ENCODE measurements at regions not wholly inside any gene's neighbourhood (a gene's known extent, or its start where the extent isn't known, plus 50 kb on each side); places are given as distances from the start of the nearest gene placed in this dataset.
"Not testable (repeated sequence)": the region's sequence is repeated elsewhere in the genome, so short reads cannot be mapped to it uniquely, and the experiment has no call there.

GRCh38 chr17:62147284-62147683 is 82.2 kb upstream of the MED13 start:
- Histone ChIP-seq H2AFZ (ENCODE audit: low read length) (no peak overlapping the region), H3K9ac (ENCODE audit: insufficient read depth, low read length) (no peak overlapping the region), H3K36me3 (ENCODE audit: control insufficient read depth, insufficient read depth, low read length) (no peaks in the 10 kb centered on the region), H3K4me1 (ENCODE audit: control insufficient read depth, extremely low read depth, insufficient read depth, low read length) (no peaks in the 10 kb centered on the region), H3K4me3 (replicated peaks in 1 of 4; ENCODE audit: control extremely low read depth in 1 of 4, insufficient read depth in 1 of 4, low read depth in 3 of 4, low read length in 4 of 4) (no peak overlapping the region), H3K79me2 (ENCODE audit: control insufficient read depth, insufficient read depth, low read length) (no peaks in the 10 kb centered on the region), H3K9me3 (ENCODE audit: control insufficient read depth, insufficient read depth, low read depth, low read length) (no peaks in the 10 kb centered on the region), H3K27me3 (ENCODE audit: control insufficient read depth, insufficient read depth, low read length) (peaks cover 3% of the 10 kb centered on the region), H3K4me2 (ENCODE audit: extremely low read depth, insufficient read depth, low read length) (no peak overlapping the region), H3K27ac (ENCODE audit: insufficient read depth, low read length) (no peak overlapping the region), H4K20me1 (ENCODE audit: control insufficient read depth, extremely low read depth, insufficient read depth, low read length) (no peaks in the 10 kb centered on the region)
- no peak for DNase-seq (ENCODE audit: low read depth in 2 of 2)
- no peak for TF ChIP-seq CTCF (conservative IDR thresholded peaks at IDR 0.05 in 1 of 2, IDR thresholded peaks at IDR 0.05 in 1 of 2; ENCODE audit: low read depth in 1 of 2, low read length in 2 of 2)
- no peak for TF ChIP-seq EZH2 (IDR thresholded peaks at IDR 0.05; ENCODE audit: low read length, missing control alignments)

- Histone ChIP-seq H3K9me3 (ENCODE audit: control insufficient read depth, insufficient read depth, low read depth, low read length) (no peaks in the 10 kb centered on the region), H3K4me1 (ENCODE audit: control insufficient read depth, extremely low read depth, insufficient read depth, low read length) (no peaks in the 10 kb centered on the region), H3K27me3 (ENCODE audit: control insufficient read depth, insufficient read depth, low read length) (peaks cover 12% of the 10 kb centered on the region), H3K4me3 (replicated peaks in 1 of 4; ENCODE audit: control extremely low read depth in 1 of 4, insufficient read depth in 1 of 4, low read depth in 3 of 4, low read length in 4 of 4) (no peak overlapping the region), H3K27ac (ENCODE audit: insufficient read depth, low read length) (no peak overlapping the region), H3K9ac (ENCODE audit: insufficient read depth, low read length) (no peak overlapping the region), H4K20me1 (ENCODE audit: control insufficient read depth, extremely low read depth, insufficient read depth, low read length) (no peaks in the 10 kb centered on the region), H3K36me3 (ENCODE audit: control insufficient read depth, insufficient read depth, low read length) (no peaks in the 10 kb centered on the region), H3K4me2 (ENCODE audit: extremely low read depth, insufficient read depth, low read length) (no peak overlapping the region), H2AFZ (ENCODE audit: low read length) (no peak overlapping the region), H3K79me2 (ENCODE audit: control insufficient read depth, insufficient read depth, low read length) (no peaks in the 10 kb centered on the region)
- TF ChIP-seq CTCF (conservative IDR thresholded peaks at IDR 0.05 in 1 of 2, IDR thresholded peaks at IDR 0.05 in 1 of 2; ENCODE audit: low read depth in 1 of 2, low read length in 2 of 2), result no peak
- TF ChIP-seq EZH2 (IDR thresholded peaks at IDR 0.05; ENCODE audit: low read length, missing control alignments), result no peak
- DNase-seq (ENCODE audit: low read depth in 2 of 2), result peak in 1 of 2 donors; percentile 53
Measured at GRCh38 chr17:62140836-62141235, 75.8 kb upstream of the MED13 start.

GRCh38 chr17:62140376-62140775 is 75.3 kb upstream of the MED13 start:
- Histone ChIP-seq H3K9me3 (ENCODE audit: control insufficient read depth, insufficient read depth, low read depth, low read length) (no peaks in the 10 kb centered on the region), H3K9ac (ENCODE audit: insufficient read depth, low read length) (no peak overlapping the region), H3K4me2 (ENCODE audit: extremely low read depth, insufficient read depth, low read length) (no peak overlapping the region), H3K79me2 (ENCODE audit: control insufficient read depth, insufficient read depth, low read length) (no peaks in the 10 kb centered on the region), H3K27ac (ENCODE audit: insufficient read depth, low read length) (no peak overlapping the region), H3K36me3 (ENCODE audit: control insufficient read depth, insufficient read depth, low read length) (no peaks in the 10 kb centered on the region), H3K4me1 (ENCODE audit: control insufficient read depth, extremely low read depth, insufficient read depth, low read length) (no peaks in the 10 kb centered on the region), H3K4me3 (replicated peaks in 1 of 4; ENCODE audit: control extremely low read depth in 1 of 4, insufficient read depth in 1 of 4, low read depth in 3 of 4, low read length in 4 of 4) (no peak overlapping the region), H4K20me1 (ENCODE audit: control insufficient read depth, extremely low read depth, insufficient read depth, low read length) (no peaks in the 10 kb centered on the region), H3K27me3 (ENCODE audit: control insufficient read depth, insufficient read depth, low read length) (peaks cover 12% of the 10 kb centered on the region), H2AFZ (ENCODE audit: low read length) (no peak overlapping the region)
- no peak for DNase-seq (ENCODE audit: low read depth in 2 of 2)
- no peak for TF ChIP-seq EZH2 (IDR thresholded peaks at IDR 0.05; ENCODE audit: low read length, missing control alignments)
- TF ChIP-seq CTCF (conservative IDR thresholded peaks at IDR 0.05 in 1 of 2, IDR thresholded peaks at IDR 0.05 in 1 of 2; ENCODE audit: low read depth in 1 of 2, low read length in 2 of 2), result no peak

GRCh38 chr17:62139690-62140354 is 74.7 kb upstream of the MED13 start:
- H4K20me1 ChIP-seq (ENCODE audit: control insufficient read depth, extremely low read depth, insufficient read depth, low read length); H3K4me3 ChIP-seq (replicated peaks in 1 of 4; ENCODE audit: control extremely low read depth in 1 of 4, insufficient read depth in 1 of 4, low read depth in 3 of 4, low read length in 4 of 4); H3K79me2 ChIP-seq (ENCODE audit: control insufficient read depth, insufficient read depth, low read length); H3K9ac ChIP-seq (ENCODE audit: insufficient read depth, low read length); H3K36me3 ChIP-seq (ENCODE audit: control insufficient read depth, insufficient read depth, low read length); H3K4me2 ChIP-seq (ENCODE audit: extremely low read depth, insufficient read depth, low read length); H3K9me3 ChIP-seq (ENCODE audit: control insufficient read depth, insufficient read depth, low read depth, low read length); DNase-seq (ENCODE audit: low read depth in 2 of 2); H3K4me1 ChIP-seq (ENCODE audit: control insufficient read depth, extremely low read depth, insufficient read depth, low read length); H3K27ac ChIP-seq (ENCODE audit: insufficient read depth, low read length); H2AFZ ChIP-seq (ENCODE audit: low read length): not testable (repeated sequence)
- peaks cover 12% of the 10 kb centered on the region for H3K27me3 ChIP-seq (ENCODE audit: control insufficient read depth, insufficient read depth, low read length)
